ENCODE measurements at regions not wholly inside any gene's neighbourhood (a gene's known extent, or its start where the extent isn't known, plus 50 kb on each side); places are given as distances from the start of the nearest gene placed in this dataset.
A peak's percentile ranks its signal among the peaks of the same experiment; 100 is the strongest.

DNA sequence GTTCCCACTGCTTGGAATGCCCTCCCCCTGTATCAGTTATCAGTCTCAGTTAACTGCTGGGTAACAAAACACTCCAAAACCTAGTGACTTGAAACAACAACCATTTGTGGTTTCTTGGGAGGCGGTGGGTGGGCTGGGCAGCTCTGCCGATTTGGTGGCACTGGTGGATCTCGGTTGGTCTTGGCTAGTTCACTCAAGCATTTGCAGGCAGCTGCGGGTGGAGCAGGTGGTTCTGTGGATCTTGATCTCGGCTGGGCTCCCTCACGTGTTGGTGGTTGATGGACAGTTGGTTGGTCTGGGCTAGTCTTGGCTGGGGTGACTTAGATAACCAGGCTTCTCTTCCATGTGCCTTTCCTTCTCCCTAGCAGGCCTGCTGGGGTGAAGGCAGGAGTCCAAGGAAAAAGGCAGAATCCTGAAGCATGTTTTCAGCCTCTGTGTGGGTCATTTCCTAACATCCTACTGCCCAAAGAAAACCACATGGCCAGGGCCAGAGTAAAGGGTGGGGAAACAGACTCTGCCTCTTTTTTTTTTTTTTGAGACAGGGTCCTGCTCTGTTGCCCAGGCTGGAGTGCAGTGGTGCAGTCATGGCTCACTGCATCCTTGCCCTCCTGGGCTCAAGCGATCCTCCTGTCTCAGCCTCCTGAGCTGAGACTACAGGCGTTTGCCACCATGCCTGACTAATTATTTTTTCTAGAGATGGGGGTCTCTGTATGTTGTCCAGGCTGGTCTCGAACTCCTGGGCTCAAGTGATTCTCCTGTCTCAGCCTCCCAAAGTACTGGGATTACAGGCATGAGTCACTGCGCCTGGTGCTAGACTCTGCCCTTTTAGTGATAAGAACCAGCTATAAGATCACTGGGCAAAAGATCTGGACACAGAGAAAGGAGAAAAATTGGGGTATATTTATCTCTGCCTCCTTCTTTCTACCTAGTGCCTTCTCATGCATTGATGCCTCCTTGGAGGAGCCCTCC, 183.7 kb downstream of the RGS3 start:
- FAIRE-seq (no peak), DNase-seq (ENCODE audit: insufficient read length, low spot score) (no peak)
- TF ChIP-seq POLR2A (IDR thresholded peaks at IDR 0.05; ENCODE audit: low read depth, low read length) = no peak

DNA sequence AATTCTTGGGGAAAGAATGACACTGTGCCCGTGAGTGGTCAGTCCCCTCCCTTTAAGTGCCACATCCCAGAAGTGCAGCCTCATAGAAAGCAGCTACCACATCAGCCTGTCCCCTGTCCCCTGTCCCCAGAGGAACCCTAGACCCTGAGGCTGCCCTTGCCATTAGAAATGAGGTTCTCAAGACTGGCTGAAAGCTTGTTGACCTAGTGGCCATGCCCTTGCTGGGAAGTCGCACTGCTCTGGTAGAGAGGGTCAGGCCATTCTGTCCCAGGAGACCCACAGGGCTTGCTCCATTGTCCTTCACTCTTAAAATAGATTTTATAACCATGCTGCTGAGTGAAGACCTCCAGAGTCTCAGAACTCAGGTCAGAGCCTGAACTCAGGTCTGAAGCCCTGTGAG, 184.5 kb downstream of the RGS3 start:
- no peak for TF ChIP-seq POLR2A (IDR thresholded peaks at IDR 0.05; ENCODE audit: low read depth, low read length)
- no peak for DNase-seq (ENCODE audit: insufficient read length, low spot score)
- FAIRE-seq = no peak

DNA sequence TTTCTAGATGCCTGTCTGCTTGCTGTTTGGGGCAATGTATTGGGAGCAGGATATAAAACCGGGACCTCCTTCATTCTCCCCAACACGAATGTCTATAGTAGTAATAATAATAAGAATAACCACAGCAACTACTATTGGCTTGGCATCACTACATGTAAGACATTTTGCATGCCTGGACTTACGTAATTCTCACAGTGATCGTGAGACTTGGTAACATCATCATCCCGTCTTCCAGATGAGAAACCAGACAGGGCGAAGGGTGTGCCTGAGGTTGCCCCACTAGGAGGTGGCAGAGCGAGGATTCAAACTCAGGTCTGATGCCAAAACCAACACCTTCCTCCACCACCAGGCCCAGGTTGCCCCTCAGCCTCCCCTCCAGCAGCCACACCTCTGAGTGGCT, 185.1 kb downstream of the RGS3 start:
- no peak for TF ChIP-seq POLR2A (IDR thresholded peaks at IDR 0.05; ENCODE audit: low read depth, low read length)
- DNase-seq (ENCODE audit: insufficient read length, low spot score) = no peak
- FAIRE-seq = no peak

DNA sequence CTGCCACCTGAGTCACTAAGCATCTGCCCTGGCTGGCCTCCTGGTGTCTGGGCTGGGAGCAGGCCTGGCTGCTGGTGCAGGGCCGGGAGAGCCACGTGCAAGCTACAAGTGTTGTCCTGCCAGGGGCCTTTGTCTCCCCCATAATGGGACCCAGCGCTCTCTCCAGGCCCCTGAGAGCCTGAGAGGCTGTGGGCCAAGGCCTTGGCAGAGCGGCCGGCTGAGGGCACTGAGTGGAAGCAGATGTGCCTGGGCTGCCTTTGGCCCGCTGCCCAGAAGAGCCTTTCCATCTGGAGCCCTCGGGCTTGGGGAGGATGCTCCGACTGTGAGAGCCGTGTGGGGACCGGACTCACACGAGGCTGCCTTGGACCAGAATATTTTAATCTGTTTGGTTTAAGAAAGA, 185.5 kb downstream of the RGS3 start:
- DNase-seq (ENCODE audit: insufficient read length, low spot score) (no peak), FAIRE-seq (no peak)
- no peak for TF ChIP-seq POLR2A (IDR thresholded peaks at IDR 0.05; ENCODE audit: low read depth, low read length)

DNA sequence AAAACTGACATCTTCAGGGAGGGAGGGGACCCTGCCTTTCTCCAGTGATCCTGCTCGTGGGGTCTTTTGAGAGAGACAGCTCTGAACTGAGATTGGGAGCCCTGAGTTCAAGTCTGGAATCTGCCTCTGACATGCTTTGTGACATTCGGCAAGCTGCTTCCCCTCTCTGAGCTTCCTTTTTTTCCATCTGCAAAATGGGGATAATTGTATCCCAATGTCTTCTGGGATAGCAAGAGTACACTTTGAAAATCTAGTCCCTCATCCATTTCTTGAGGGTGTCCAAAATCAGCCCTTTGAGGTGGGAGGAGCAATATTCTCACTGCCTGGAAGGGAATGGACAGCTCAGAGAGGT, 186.3 kb downstream of the RGS3 start:
- TF ChIP-seq POLR2A (IDR thresholded peaks at IDR 0.05; ENCODE audit: low read depth, low read length) = no peak
- FAIRE-seq = no peak
- no peak for DNase-seq (ENCODE audit: insufficient read length, low spot score)

DNA sequence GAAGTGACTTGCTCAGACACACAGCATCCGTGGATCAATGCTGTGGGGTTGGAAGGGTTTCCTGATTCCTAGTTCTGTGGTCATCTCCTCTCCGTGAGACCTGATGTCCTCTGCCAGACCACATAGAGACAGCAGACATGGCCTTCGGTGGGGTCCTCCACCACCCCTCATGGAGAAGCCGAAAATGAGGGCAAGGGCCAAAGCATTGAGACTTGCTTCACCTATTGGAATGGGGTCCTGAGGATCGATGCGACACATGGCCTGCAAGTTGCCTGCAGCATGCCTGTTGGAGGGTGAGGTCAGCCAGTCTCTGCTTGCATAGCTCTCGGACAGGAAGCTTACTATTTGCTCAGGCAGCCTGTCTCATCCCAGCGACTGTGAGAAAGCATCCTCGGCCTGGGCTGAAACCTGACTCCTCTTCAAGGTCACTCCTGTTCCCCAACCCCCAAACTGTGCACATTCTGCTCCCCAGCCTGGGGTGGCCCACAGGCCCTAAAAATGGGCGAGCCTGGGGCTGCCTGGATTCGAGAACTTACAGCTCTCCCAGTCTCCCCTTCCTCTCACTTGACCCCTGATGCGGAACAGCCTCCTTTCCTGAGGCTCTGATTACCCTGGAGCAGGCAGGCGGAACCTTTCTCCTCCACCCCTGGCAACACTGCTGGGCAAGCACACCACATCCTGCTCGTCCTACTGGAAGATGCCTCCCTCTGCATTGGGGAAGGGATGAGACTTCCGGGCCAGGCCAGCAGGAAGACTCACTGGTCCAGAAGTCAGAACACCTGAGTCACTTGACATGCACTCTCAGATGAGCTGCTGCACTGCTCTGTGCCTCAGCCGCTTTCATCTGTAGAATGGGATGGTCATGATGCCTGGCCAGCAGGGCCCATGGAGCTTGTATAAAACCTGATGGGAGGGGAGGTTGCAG, 186.9 kb downstream of the RGS3 start:
- TF ChIP-seq POLR2A (IDR thresholded peaks at IDR 0.05; ENCODE audit: low read depth, low read length) = no peak
- FAIRE-seq (peak; percentile 62), DNase-seq (ENCODE audit: insufficient read length, low spot score) (peak; percentile 74)

DNA sequence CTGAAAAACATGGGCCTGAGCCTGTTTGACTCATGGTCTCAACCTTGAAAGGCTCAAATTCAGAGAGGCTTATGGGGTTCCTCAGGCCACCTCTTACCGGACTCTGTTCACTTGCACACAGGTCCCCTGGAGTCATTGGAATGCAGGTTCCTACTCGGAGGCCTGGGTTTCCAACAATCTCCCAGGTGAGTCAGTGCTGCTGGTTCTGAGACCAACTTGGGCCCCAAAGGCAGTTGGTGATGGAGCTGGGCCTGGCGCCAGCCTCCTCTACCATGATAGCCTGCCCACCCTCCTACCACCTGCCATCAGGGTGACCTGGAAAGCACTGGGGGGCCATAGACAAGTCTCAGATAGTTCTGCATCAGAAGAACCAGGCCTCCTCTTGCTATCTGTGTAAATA, 188.4 kb downstream of the RGS3 start:
- TF ChIP-seq POLR2A (IDR thresholded peaks at IDR 0.05; ENCODE audit: low read depth, low read length) = no peak
- FAIRE-seq (no peak), DNase-seq (ENCODE audit: insufficient read length, low spot score) (no peak)

DNA sequence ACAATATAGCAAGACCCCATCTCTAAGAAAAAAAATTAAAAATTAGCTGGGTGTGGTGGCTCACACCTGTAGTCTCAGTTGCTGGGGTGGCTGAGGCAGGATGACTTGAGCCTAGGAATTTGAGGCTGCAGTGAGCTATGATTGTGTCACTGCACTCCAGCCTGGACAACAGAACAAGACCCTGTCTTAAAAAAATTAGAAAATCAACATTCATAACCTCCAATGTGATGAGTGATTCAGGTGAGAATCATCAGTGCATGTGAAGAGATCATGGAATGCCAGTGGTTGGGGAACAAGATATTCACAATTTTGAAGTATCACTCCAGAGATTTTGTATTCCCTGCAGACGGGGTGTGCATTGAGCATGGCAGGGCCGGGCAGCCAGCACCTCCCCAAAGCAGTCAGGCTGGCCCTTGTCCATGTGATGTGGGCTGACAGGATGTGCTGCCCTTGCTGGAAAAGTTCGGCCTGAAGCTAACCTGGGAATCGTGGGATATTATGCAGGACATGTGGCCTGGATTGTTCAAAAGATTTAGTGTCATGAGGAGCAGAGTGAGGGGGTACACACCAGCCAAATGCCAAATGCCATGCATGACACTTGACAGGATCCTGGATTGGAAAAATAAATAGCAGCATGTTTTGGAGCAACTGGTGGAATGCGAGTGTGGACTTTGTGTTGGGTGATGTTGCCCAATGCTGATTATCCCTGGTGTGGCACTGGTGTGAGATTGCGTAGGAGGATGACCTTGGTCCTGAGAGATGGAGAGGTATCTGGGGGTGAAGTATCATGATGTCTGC, 189.0 kb downstream of the RGS3 start:
- FAIRE-seq (no peak), DNase-seq (ENCODE audit: insufficient read length, low spot score) (no peak)
- TF ChIP-seq POLR2A (IDR thresholded peaks at IDR 0.05; ENCODE audit: low read depth, low read length) = no peak

DNA sequence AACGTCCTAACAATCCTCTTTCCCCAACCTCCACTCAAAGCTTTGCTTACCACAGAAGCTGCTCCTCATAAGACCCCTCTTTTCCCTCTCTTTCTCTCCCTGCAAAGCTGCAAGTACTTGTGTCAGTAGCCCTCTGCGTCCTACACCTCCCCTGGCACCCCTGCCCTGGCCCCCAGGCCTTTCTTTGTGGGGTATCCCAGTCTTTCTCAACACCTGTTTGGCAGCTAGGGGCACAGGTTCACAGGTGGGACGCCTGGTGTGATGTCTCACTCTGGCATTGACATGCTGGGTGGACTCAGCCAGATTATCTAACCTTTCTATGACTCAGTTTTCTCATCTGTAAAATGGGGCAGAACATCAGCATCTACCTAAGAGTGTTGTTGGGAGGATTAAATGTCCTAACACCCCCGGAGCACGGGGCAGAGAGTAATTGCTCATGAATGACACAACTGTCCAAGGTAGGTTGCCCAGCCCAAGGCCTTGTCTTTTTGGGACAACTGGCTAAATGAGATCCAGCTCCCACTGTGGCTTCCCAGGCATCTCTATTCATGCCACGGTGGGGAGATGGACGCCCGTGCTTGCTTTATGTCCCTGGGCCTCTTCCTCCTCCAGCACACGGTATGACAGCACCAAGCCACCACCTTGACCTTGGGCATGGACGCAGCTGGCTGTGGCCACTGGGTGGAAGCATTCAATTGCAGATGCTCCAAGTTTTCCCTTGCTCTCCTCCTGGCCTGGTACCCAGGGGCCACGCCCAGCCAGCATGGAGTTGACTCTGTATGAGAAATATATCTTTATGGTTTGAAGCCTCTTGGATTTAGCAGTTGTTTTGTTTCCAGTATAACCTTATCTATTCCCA, 190.4 kb downstream of the RGS3 start:
- no peak for TF ChIP-seq POLR2A (IDR thresholded peaks at IDR 0.05; ENCODE audit: low read depth, low read length)
- FAIRE-seq (no peak), DNase-seq (ENCODE audit: insufficient read length, low spot score) (no peak)

DNA sequence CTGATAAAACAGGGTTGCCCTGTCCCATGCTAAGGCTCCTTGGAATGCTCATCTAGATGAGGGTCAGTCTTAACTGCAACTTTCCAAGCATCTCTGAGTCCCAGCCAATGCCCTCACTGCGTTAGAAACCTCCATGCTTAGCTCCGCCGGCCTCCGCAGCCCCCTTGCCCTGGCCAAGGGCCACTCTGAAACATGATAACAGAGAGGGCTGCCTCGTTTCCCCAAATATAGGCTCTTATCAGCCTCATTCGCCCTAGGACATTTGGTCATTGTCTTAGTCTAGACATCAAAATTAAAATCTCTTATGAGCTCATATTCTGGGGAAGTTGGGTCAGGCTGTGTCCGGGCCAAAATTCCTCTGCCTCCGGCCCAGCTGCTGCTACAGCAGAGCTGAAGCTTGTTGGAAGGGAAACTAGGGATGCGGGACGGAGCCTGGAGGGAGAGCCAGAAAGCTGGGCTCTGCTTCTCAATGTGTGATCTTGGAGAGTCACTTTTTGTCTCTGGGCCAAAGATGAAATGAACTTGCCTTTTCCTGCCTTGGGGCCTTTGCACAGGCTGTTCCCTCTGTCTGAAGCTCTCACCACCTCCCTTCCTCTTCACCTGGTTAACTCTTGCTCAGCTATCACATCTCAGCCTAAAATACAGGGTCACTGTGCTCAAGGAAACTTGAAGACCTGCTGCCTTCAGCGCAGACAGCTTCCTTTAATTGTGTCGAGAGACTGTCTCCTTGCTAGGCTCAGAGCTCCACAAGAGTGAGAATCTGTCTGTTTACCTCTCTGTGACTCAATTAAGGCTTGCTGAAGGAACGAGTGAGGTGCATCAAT, 191.3 kb downstream of the RGS3 start:
- FAIRE-seq (no peak), DNase-seq (ENCODE audit: insufficient read length, low spot score) (no peak)
- TF ChIP-seq POLR2A (IDR thresholded peaks at IDR 0.05; ENCODE audit: low read depth, low read length) = no peak

DNA sequence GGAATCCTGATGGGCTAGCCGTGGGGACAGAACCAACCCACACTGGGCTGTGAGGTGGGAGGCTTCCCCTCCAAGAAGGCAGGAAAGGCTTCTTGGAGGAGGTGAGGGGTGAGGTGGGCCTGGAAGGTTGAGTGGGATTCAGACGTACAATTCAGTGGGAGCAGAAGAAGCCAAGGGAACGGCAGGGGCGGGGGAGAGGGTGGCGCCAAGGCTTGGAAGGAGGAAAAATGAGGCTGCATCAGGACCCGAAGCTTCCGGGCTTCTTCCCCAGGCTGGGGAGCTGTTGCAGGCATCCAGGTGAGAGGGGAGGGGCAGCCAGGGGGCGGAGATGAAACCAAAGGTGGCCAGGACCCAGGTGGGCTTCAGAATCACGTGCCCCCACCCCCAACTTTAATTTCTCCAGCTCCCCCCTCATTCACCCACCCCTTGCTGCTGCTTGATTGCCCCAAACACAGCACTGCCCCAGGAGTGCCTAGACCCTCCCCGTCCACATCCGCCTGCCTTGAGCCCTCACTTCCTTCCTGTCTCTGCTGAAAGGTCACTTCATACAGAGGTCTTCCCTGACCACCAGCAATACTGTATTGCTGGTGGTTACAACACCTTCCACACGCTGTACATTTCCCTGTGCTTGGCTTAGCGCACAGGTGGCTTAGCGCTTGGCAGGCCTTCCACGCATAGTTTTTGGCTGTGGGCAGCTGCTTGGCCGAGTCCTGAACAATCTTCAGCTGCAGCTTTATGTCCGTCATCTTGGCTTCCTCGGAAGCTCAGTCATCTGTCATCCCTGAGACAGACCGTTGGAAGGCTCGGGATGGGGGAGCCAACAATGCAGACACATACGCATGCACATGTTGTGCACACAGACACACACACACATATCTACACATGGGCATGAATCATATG, 193.5 kb downstream of the RGS3 start:
- FAIRE-seq = no peak
- TF ChIP-seq POLR2A (IDR thresholded peaks at IDR 0.05; ENCODE audit: low read depth, low read length) = no peak
- no peak for DNase-seq (ENCODE audit: insufficient read length, low spot score)

Measured in H54 (cell line).